ENCODE measurements at regions not wholly inside any gene's neighbourhood (a gene's known extent, or its start where the extent isn't known, plus 50 kb on each side); places are given as distances from the start of the nearest gene placed in this dataset.

GRCh38 chr12:18899678-18900317, 161.9 kb downstream of the CAPZA3 start:
- Histone ChIP-seq H3K27ac (ENCODE audit: low read depth, low read length) (no peak overlapping the region), H3K4me3 (ENCODE audit: low read length) (no peak overlapping the region), H3K4me2 (ENCODE audit: low read length) (no peak overlapping the region), H3K79me1 (ENCODE audit: low read length) (no peaks in the 10 kb centered on the region), H2BK5ac (ENCODE audit: low read length) (no peak overlapping the region), H3K79me2 (ENCODE audit: control insufficient read depth, insufficient read depth, low read length) (no peaks in the 10 kb centered on the region), H3K23ac (ENCODE audit: low read length) (no peak overlapping the region), H3K4ac (ENCODE audit: low read depth, low read length) (no peak overlapping the region), H3K4me1 (ENCODE audit: control insufficient read depth, low read depth, low read length) (peaks cover 6% of the 10 kb centered on the region), H3K9ac (ENCODE audit: low read length) (no peak overlapping the region), H3K56ac (ENCODE audit: low read length) (no peak overlapping the region), H3K36me3 (ENCODE audit: control insufficient read depth, insufficient read depth, low read length) (no peaks in the 10 kb centered on the region), H3K27me3 (ENCODE audit: insufficient read depth, low read length, poor library complexity) (no peaks in the 10 kb centered on the region), H2BK120ac (ENCODE audit: low read depth, low read length) (no peak overlapping the region), H2BK15ac (replicated peaks; ENCODE audit: low read depth) (no peak overlapping the region), H4K5ac (ENCODE audit: low read length) (no peak overlapping the region), H2AK5ac (ENCODE audit: low read length) (no peak overlapping the region), H3K18ac (ENCODE audit: low read length) (no peak overlapping the region), H4K8ac (ENCODE audit: low read depth, low read length) (no peak overlapping the region)
- no peak for DNase-seq
- WGBS (ENCODE audit: extremely low coverage, insufficient coverage, low lambda C conversion rate) = no CpG with 5 or more reads among the region's 8 CpGs

- Histone ChIP-seq H4K5ac (ENCODE audit: low read length) (no peak overlapping the region), H2BK120ac (ENCODE audit: low read depth, low read length) (no peak overlapping the region), H3K4me1 (ENCODE audit: control insufficient read depth, low read depth, low read length) (no peaks in the 10 kb centered on the region), H3K27me3 (ENCODE audit: insufficient read depth, low read length, poor library complexity) (no peaks in the 10 kb centered on the region), H3K4me3 (ENCODE audit: low read length) (no peak overlapping the region), H3K27ac (ENCODE audit: low read depth, low read length) (no peak overlapping the region), H3K79me2 (ENCODE audit: control insufficient read depth, insufficient read depth, low read length) (no peaks in the 10 kb centered on the region), H3K79me1 (ENCODE audit: low read length) (no peaks in the 10 kb centered on the region), H2BK15ac (replicated peaks; ENCODE audit: low read depth) (no peak overlapping the region), H2AK5ac (ENCODE audit: low read length) (no peak overlapping the region), H4K8ac (ENCODE audit: low read depth, low read length) (no peak overlapping the region), H3K4me2 (ENCODE audit: low read length) (no peak overlapping the region), H3K9ac (ENCODE audit: low read length) (no peak overlapping the region), H3K36me3 (ENCODE audit: control insufficient read depth, insufficient read depth, low read length) (no peaks in the 10 kb centered on the region), H3K56ac (ENCODE audit: low read length) (no peak overlapping the region), H3K4ac (ENCODE audit: low read depth, low read length) (no peak overlapping the region), H3K18ac (ENCODE audit: low read length) (no peak overlapping the region), H3K23ac (ENCODE audit: low read length) (no peak overlapping the region), H2BK5ac (ENCODE audit: low read length) (no peak overlapping the region)
- DNase-seq = no peak
- no CpG with 5 or more reads among the region's 2 CpGs for WGBS (ENCODE audit: extremely low coverage, insufficient coverage, low lambda C conversion rate)
These were observed 167.2 kb downstream of the CAPZA3 start for GRCh38 chr12:18905134-18905533.

GRCh38 chr12:18906395-18906794, 168.5 kb downstream of the CAPZA3 start:
- Histone ChIP-seq H3K4ac (ENCODE audit: low read depth, low read length) (no peak overlapping the region), H3K36me3 (ENCODE audit: control insufficient read depth, insufficient read depth, low read length) (no peaks in the 10 kb centered on the region), H3K27me3 (ENCODE audit: insufficient read depth, low read length, poor library complexity) (no peaks in the 10 kb centered on the region), H3K4me1 (ENCODE audit: control insufficient read depth, low read depth, low read length) (no peaks in the 10 kb centered on the region), H3K79me1 (ENCODE audit: low read length) (no peaks in the 10 kb centered on the region), H3K23ac (ENCODE audit: low read length) (no peak overlapping the region), H3K4me3 (ENCODE audit: low read length) (no peak overlapping the region), H3K9ac (ENCODE audit: low read length) (no peak overlapping the region), H2BK15ac (replicated peaks; ENCODE audit: low read depth) (no peak overlapping the region), H3K79me2 (ENCODE audit: control insufficient read depth, insufficient read depth, low read length) (no peaks in the 10 kb centered on the region), H3K4me2 (ENCODE audit: low read length) (no peak overlapping the region), H2AK5ac (ENCODE audit: low read length) (no peak overlapping the region), H3K18ac (ENCODE audit: low read length) (no peak overlapping the region), H3K27ac (ENCODE audit: low read depth, low read length) (no peak overlapping the region), H4K5ac (ENCODE audit: low read length) (no peak overlapping the region), H3K56ac (ENCODE audit: low read length) (no peak overlapping the region), H2BK5ac (ENCODE audit: low read length) (no peak overlapping the region), H4K8ac (ENCODE audit: low read depth, low read length) (no peak overlapping the region), H2BK120ac (ENCODE audit: low read depth, low read length) (no peak overlapping the region)
- no peak for DNase-seq
- no CpG with 5 or more reads among the region's 1 CpG for WGBS (ENCODE audit: extremely low coverage, insufficient coverage, low lambda C conversion rate)

GRCh38 chr12:18907127-18907526, 169.2 kb downstream of the CAPZA3 start:
- Histone ChIP-seq H3K79me2 (ENCODE audit: control insufficient read depth, insufficient read depth, low read length) (no peaks in the 10 kb centered on the region), H3K18ac (ENCODE audit: low read length) (no peak overlapping the region), H3K4me3 (ENCODE audit: low read length) (no peak overlapping the region), H3K4me2 (ENCODE audit: low read length) (no peak overlapping the region), H2BK5ac (ENCODE audit: low read length) (no peak overlapping the region), H2BK120ac (ENCODE audit: low read depth, low read length) (no peak overlapping the region), H4K8ac (ENCODE audit: low read depth, low read length) (no peak overlapping the region), H3K27ac (ENCODE audit: low read depth, low read length) (no peak overlapping the region), H3K36me3 (ENCODE audit: control insufficient read depth, insufficient read depth, low read length) (no peaks in the 10 kb centered on the region), H3K79me1 (ENCODE audit: low read length) (no peaks in the 10 kb centered on the region), H4K5ac (ENCODE audit: low read length) (no peak overlapping the region), H3K9ac (ENCODE audit: low read length) (no peak overlapping the region), H3K4me1 (ENCODE audit: control insufficient read depth, low read depth, low read length) (no peaks in the 10 kb centered on the region), H3K4ac (ENCODE audit: low read depth, low read length) (no peak overlapping the region), H3K27me3 (ENCODE audit: insufficient read depth, low read length, poor library complexity) (no peaks in the 10 kb centered on the region), H2BK15ac (replicated peaks; ENCODE audit: low read depth) (no peak overlapping the region), H3K23ac (ENCODE audit: low read length) (no peak overlapping the region), H3K56ac (ENCODE audit: low read length) (no peak overlapping the region), H2AK5ac (ENCODE audit: low read length) (no peak overlapping the region)
- DNase-seq = no peak
- no CpG with 5 or more reads among the region's 5 CpGs for WGBS (ENCODE audit: extremely low coverage, insufficient coverage, low lambda C conversion rate)

- H2BK120ac ChIP-seq (ENCODE audit: low read depth, low read length) = no peak overlapping the region
- no peaks in the 10 kb centered on the region for H3K4me1 ChIP-seq (ENCODE audit: control insufficient read depth, low read depth, low read length)
- H3K79me1 ChIP-seq (ENCODE audit: low read length) = no peaks in the 10 kb centered on the region
- no peak overlapping the region for H4K5ac ChIP-seq (ENCODE audit: low read length)
- no peak overlapping the region for H3K23ac ChIP-seq (ENCODE audit: low read length)
- H2BK15ac ChIP-seq (replicated peaks; ENCODE audit: low read depth) = no peak overlapping the region
- no peak overlapping the region for H2BK5ac ChIP-seq (ENCODE audit: low read length)
- H3K27me3 ChIP-seq (ENCODE audit: insufficient read depth, low read length, poor library complexity) = no peaks in the 10 kb centered on the region
- no CpG with 5 or more reads among the region's 7 CpGs for WGBS (ENCODE audit: extremely low coverage, insufficient coverage, low lambda C conversion rate)
- no peak overlapping the region for H3K56ac ChIP-seq (ENCODE audit: low read length)
- no peak overlapping the region for H3K18ac ChIP-seq (ENCODE audit: low read length)
- no peak overlapping the region for H3K4me3 ChIP-seq (ENCODE audit: low read length)
- no peak overlapping the region for H2AK5ac ChIP-seq (ENCODE audit: low read length)
- H4K8ac ChIP-seq (ENCODE audit: low read depth, low read length) = no peak overlapping the region
- no peaks in the 10 kb centered on the region for H3K79me2 ChIP-seq (ENCODE audit: control insufficient read depth, insufficient read depth, low read length)
- no peak for DNase-seq
- no peak overlapping the region for H3K27ac ChIP-seq (ENCODE audit: low read depth, low read length)
- H3K9ac ChIP-seq (ENCODE audit: low read length) = no peak overlapping the region
- H3K4ac ChIP-seq (ENCODE audit: low read depth, low read length) = no peak overlapping the region
- no peak overlapping the region for H3K4me2 ChIP-seq (ENCODE audit: low read length)
- H3K36me3 ChIP-seq (ENCODE audit: control insufficient read depth, insufficient read depth, low read length) = no peaks in the 10 kb centered on the region
These were observed 169.8 kb downstream of the CAPZA3 start for GRCh38 chr12:18907728-18908127.

GRCh38 chr12:18908191-18908590, 170.3 kb downstream of the CAPZA3 start:
- no peak overlapping the region for H2BK120ac ChIP-seq (ENCODE audit: low read depth, low read length)
- H2BK5ac ChIP-seq (ENCODE audit: low read length) = no peak overlapping the region
- WGBS (ENCODE audit: extremely low coverage, insufficient coverage, low lambda C conversion rate) = no CpG with 5 or more reads among the region's 4 CpGs
- no peak overlapping the region for H3K27ac ChIP-seq (ENCODE audit: low read depth, low read length)
- H3K4me1 ChIP-seq (ENCODE audit: control insufficient read depth, low read depth, low read length) = no peaks in the 10 kb centered on the region
- no peak overlapping the region for H3K4ac ChIP-seq (ENCODE audit: low read depth, low read length)
- no peaks in the 10 kb centered on the region for H3K36me3 ChIP-seq (ENCODE audit: control insufficient read depth, insufficient read depth, low read length)
- H4K8ac ChIP-seq (ENCODE audit: low read depth, low read length) = no peak overlapping the region
- H3K27me3 ChIP-seq (ENCODE audit: insufficient read depth, low read length, poor library complexity) = no peaks in the 10 kb centered on the region
- no peaks in the 10 kb centered on the region for H3K79me1 ChIP-seq (ENCODE audit: low read length)
- peak; percentile 7 for DNase-seq
- no peak overlapping the region for H3K23ac ChIP-seq (ENCODE audit: low read length)
- H4K5ac ChIP-seq (ENCODE audit: low read length) = no peak overlapping the region
- H3K9ac ChIP-seq (ENCODE audit: low read length) = no peak overlapping the region
- H3K79me2 ChIP-seq (ENCODE audit: control insufficient read depth, insufficient read depth, low read length) = no peaks in the 10 kb centered on the region
- H2BK15ac ChIP-seq (replicated peaks; ENCODE audit: low read depth) = no peak overlapping the region
- no peak overlapping the region for H2AK5ac ChIP-seq (ENCODE audit: low read length)
- H3K18ac ChIP-seq (ENCODE audit: low read length) = no peak overlapping the region
- no peak overlapping the region for H3K56ac ChIP-seq (ENCODE audit: low read length)
- no peak overlapping the region for H3K4me3 ChIP-seq (ENCODE audit: low read length)
- H3K4me2 ChIP-seq (ENCODE audit: low read length) = no peak overlapping the region
